ENCODE measurements at regions not wholly inside any gene's neighbourhood (a gene's known extent, or its start where the extent isn't known, plus 50 kb on each side); places are given as distances from the start of the nearest gene placed in this dataset.

DNA sequence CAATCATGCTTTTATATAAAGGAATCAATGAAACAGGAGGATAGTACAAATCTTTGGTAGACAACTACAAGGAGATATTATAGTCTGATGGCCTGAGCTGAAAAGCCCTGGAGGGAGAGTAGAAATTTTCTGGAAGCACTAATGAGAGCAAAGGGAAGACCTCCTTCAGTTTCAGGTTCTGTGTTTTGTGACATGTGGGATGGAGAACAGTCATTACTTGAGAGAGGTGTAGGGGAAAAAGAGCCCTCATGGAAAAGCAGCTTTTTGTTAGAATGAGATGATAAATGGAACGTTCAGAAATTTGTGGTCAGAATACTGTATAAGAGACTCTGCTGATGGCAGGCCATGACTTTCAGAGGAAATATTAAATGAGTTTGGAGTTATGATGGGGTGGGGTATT, 360.6 kb upstream of the MEF2C start:
- Histone ChIP-seq H3K4me3 (ENCODE audit: low read depth in 2 of 2, low read length in 2 of 2) (no peak overlapping the region), H3K27ac (ENCODE audit: low read length) (no peak overlapping the region), H3K4me1 (ENCODE audit: control insufficient read depth, insufficient read depth, low read length) (no peaks in the 10 kb centered on the region), H3K36me3 (ENCODE audit: control insufficient read depth, insufficient read depth, low read length) (no peaks in the 10 kb centered on the region), H3K9me3 (ENCODE audit: control insufficient read depth, insufficient read depth, low read depth, low read length) (no peaks in the 10 kb centered on the region), H3K27me3 (ENCODE audit: control insufficient read depth, insufficient read depth, low read length) (no peaks in the 10 kb centered on the region)
- TF ChIP-seq POLR2AphosphoS5 (IDR thresholded peaks at IDR 0.05; ENCODE audit: low read depth, low read length), result no peak
- TF ChIP-seq SIN3A (IDR thresholded peaks at IDR 0.05; ENCODE audit: borderline replicate concordance, insufficient read depth, low read depth, low read length), result no peak
- no peak for TF ChIP-seq TCF7L2 (IDR thresholded peaks at IDR 0.05; ENCODE audit: low read depth, low read length)
- TF ChIP-seq, protein P1, sequence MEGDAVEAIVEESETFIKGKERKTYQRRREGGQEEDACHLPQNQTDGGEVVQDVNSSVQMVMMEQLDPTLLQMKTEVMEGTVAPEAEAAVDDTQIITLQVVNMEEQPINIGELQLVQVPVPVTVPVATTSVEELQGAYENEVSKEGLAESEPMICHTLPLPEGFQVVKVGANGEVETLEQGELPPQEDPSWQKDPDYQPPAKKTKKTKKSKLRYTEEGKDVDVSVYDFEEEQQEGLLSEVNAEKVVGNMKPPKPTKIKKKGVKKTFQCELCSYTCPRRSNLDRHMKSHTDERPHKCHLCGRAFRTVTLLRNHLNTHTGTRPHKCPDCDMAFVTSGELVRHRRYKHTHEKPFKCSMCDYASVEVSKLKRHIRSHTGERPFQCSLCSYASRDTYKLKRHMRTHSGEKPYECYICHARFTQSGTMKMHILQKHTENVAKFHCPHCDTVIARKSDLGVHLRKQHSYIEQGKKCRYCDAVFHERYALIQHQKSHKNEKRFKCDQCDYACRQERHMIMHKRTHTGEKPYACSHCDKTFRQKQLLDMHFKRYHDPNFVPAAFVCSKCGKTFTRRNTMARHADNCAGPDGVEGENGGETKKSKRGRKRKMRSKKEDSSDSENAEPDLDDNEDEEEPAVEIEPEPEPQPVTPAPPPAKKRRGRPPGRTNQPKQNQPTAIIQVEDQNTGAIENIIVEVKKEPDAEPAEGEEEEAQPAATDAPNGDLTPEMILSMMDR (IDR thresholded peaks at IDR 0.05), result no peak
- intact Hi-C loops (cut with micrococcal nuclease; ENCODE audit: unreplicated experiment) (no loop called here), in situ Hi-C loops (cut with HindIII; ENCODE audit: low pct_unique_long_range_greater_than_20kb, low sequenced_read_pairs) (no loop called here)
- CTCF ChIA-PET, result no interaction called here
- DNase-seq (ENCODE audit: low read depth, low spot score) (no peak), ATAC-seq (no peak)
- POLR2A ChIA-PET, result no interaction called here
- BruUV-seq (replicated peaks), result no TSS peak

DNA sequence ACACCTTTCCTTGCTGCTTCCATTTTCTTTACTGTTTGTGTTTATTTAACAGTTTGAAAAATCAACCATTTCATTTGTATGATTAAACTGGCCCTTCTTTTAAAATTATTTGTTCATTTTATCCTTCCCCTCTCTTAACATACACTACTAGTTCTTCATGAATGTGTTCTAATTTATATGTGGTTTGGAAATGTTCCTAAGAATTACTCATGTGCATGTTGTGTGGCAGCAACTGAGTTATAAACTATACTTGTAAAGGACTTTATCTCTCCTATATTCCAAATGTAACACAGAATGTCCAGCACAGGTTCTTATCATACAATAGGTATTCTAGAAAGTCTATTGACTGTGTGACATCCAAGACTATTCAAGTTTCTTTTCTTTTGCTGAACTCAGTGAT, 358.2 kb upstream of the MEF2C start:
- no peaks in the 10 kb centered on the region for H3K9me3 ChIP-seq (ENCODE audit: control insufficient read depth, insufficient read depth, low read depth, low read length)
- H3K4me3 ChIP-seq (ENCODE audit: low read depth in 2 of 2, low read length in 2 of 2), result no peak overlapping the region
- ATAC-seq (no peak), DNase-seq (ENCODE audit: low read depth, low spot score) (no peak)
- intact Hi-C loops (cut with micrococcal nuclease; ENCODE audit: unreplicated experiment), result no loop called here
- POLR2A ChIA-PET, result no interaction called here
- no peaks in the 10 kb centered on the region for H3K4me1 ChIP-seq (ENCODE audit: control insufficient read depth, insufficient read depth, low read length)
- in situ Hi-C loops (cut with HindIII; ENCODE audit: low pct_unique_long_range_greater_than_20kb, low sequenced_read_pairs), result no loop called here
- no peak overlapping the region for H3K27ac ChIP-seq (ENCODE audit: low read length)
- BruUV-seq (replicated peaks), result no TSS peak
- TF ChIP-seq, protein P2, sequence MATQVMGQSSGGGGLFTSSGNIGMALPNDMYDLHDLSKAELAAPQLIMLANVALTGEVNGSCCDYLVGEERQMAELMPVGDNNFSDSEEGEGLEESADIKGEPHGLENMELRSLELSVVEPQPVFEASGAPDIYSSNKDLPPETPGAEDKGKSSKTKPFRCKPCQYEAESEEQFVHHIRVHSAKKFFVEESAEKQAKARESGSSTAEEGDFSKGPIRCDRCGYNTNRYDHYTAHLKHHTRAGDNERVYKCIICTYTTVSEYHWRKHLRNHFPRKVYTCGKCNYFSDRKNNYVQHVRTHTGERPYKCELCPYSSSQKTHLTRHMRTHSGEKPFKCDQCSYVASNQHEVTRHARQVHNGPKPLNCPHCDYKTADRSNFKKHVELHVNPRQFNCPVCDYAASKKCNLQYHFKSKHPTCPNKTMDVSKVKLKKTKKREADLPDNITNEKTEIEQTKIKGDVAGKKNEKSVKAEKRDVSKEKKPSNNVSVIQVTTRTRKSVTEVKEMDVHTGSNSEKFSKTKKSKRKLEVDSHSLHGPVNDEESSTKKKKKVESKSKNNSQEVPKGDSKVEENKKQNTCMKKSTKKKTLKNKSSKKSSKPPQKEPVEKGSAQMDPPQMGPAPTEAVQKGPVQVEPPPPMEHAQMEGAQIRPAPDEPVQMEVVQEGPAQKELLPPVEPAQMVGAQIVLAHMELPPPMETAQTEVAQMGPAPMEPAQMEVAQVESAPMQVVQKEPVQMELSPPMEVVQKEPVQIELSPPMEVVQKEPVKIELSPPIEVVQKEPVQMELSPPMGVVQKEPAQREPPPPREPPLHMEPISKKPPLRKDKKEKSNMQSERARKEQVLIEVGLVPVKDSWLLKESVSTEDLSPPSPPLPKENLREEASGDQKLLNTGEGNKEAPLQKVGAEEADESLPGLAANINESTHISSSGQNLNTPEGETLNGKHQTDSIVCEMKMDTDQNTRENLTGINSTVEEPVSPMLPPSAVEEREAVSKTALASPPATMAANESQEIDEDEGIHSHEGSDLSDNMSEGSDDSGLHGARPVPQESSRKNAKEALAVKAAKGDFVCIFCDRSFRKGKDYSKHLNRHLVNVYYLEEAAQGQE (IDR thresholded peaks at IDR 0.05; ENCODE audit: insufficient read depth in 1 of 2, low read depth in 2 of 2, low read length in 1 of 2), result no peak
- no peak for TF ChIP-seq SIN3A (IDR thresholded peaks at IDR 0.05; ENCODE audit: borderline replicate concordance, insufficient read depth, low read depth, low read length)
- TF ChIP-seq TCF7L2 (IDR thresholded peaks at IDR 0.05; ENCODE audit: low read depth, low read length), result no peak
- TF ChIP-seq, protein P1 (IDR thresholded peaks at IDR 0.05), result no peak
- H3K36me3 ChIP-seq (ENCODE audit: control insufficient read depth, insufficient read depth, low read length), result no peaks in the 10 kb centered on the region
- CTCF ChIA-PET, result no interaction called here
- no peaks in the 10 kb centered on the region for H3K27me3 ChIP-seq (ENCODE audit: control insufficient read depth, insufficient read depth, low read length)

DNA sequence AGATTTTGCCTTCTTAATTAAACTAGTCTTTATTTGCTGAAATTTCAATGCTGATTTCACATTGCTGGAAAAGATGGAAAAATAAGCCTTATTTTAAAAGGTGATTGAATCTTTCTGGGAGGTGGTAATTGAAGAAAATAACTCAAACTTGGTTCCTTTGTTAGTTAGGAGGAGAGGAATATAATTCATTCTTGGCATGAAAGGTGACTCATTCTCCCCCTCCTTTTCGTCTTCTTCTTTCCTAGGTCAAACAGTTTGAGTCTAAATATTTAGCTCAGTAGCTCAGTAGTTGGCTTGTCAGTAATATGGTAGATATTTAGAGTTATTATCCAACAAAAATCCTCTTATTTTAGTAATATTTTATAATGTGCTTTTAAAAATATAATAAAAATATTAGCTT, 353.9 kb upstream of the MEF2C start:
- POLR2A ChIA-PET, result no interaction called here

More for the DNA sequence above, 353.9 kb upstream of the MEF2C start:
- no peaks in the 10 kb centered on the region for H3K4me1 ChIP-seq (ENCODE audit: control insufficient read depth, insufficient read depth, low read length)
- in situ Hi-C loops (cut with HindIII; ENCODE audit: low pct_unique_long_range_greater_than_20kb, low sequenced_read_pairs) (no loop called here), intact Hi-C loops (cut with micrococcal nuclease; ENCODE audit: unreplicated experiment) (no loop called here)
- TF ChIP-seq POLR2AphosphoS5 (IDR thresholded peaks at IDR 0.05; ENCODE audit: low read depth, low read length), result no peak
- TF ChIP-seq, protein P1 (IDR thresholded peaks at IDR 0.05), result no peak
- TF ChIP-seq, protein P2 (IDR thresholded peaks at IDR 0.05; ENCODE audit: insufficient read depth in 1 of 2, low read depth in 2 of 2, low read length in 1 of 2), result no peak
- no peak for TF ChIP-seq TCF7L2 (IDR thresholded peaks at IDR 0.05; ENCODE audit: low read depth, low read length)
- TF ChIP-seq SIN3A (IDR thresholded peaks at IDR 0.05; ENCODE audit: borderline replicate concordance, insufficient read depth, low read depth, low read length), result no peak
- H3K27ac ChIP-seq (ENCODE audit: low read length), result no peak overlapping the region
- BruUV-seq (replicated peaks), result no TSS peak
- no peaks in the 10 kb centered on the region for H3K27me3 ChIP-seq (ENCODE audit: control insufficient read depth, insufficient read depth, low read length)
- ATAC-seq (no peak), DNase-seq (ENCODE audit: low read depth, low spot score) (no peak)
- CTCF ChIA-PET, result no interaction called here
- H3K36me3 ChIP-seq (ENCODE audit: control insufficient read depth, insufficient read depth, low read length), result no peaks in the 10 kb centered on the region
- H3K9me3 ChIP-seq (ENCODE audit: control insufficient read depth, insufficient read depth, low read depth, low read length), result no peaks in the 10 kb centered on the region
- H3K4me3 ChIP-seq (ENCODE audit: low read depth in 2 of 2, low read length in 2 of 2), result no peak overlapping the region
